RWPE2 (cell line): ENCODE measurements at regions not wholly inside any gene's neighbourhood (a gene's known extent, or its start where the extent isn't known, plus 50 kb on each side); places are given as distances from the start of the nearest gene placed in this dataset.

Experiments used
- ATAC-seq: fragments of 200-7000 bp; cut with Tn5 transposase; 3 replicates; pipeline ENCODE4 v1.9.1; 2021; ENCODE audit warnings: low read depth
- DNase-seq: peaks from one replicate; pipeline ENCODE4 v3.0.0-alpha.2; 2020; ENCODE audit warnings: low spot score
- H3K27ac ChIP-seq: fragments of 450-650 bp; 2 replicates; pipeline ENCODE4 v1.5.1; 2017; ENCODE audit warnings: mild to moderate bottlenecking; ENCODE audit not compliant: poor library complexity, severe bottlenecking
- H3K27me3 ChIP-seq: fragments of 250-450 bp; sonication (Bioruptor Pico); 2 replicates; pipeline ENCODE4 v1.5.1; 2021; ENCODE audit warnings: mild to moderate bottlenecking, moderate library complexity; ENCODE audit not compliant: insufficient read depth, poor library complexity, severe bottlenecking
- H3K36me3 ChIP-seq: fragments of 250-450 bp; sonication (Bioruptor Pico); 2 replicates; pipeline ENCODE4 v1.5.1; 2020; ENCODE audit warnings: low read depth, mild to moderate bottlenecking, moderate library complexity
- H3K4me1 ChIP-seq: fragments of 250-450 bp; sonication (Bioruptor Pico); 2 replicates; pipeline ENCODE4 v1.5.1; 2021; ENCODE audit warnings: mild to moderate bottlenecking, moderate library complexity; ENCODE audit not compliant: insufficient read depth, poor library complexity, severe bottlenecking
- H3K4me3 ChIP-seq: fragments of 250-450 bp; sonication (Bioruptor Pico); 2 replicates; pipeline ENCODE4 v1.5.1; 2021; ENCODE audit warnings: mild to moderate bottlenecking, moderate library complexity; ENCODE audit not compliant: severe bottlenecking
- H3K9me3 ChIP-seq: fragments of 250-450 bp; sonication (Bioruptor Pico); 2 replicates; pipeline ENCODE4 v1.5.1; 2021; ENCODE audit warnings: mild to moderate bottlenecking, moderate library complexity; ENCODE audit not compliant: severe bottlenecking
- CTCF ChIP-seq: fragments of 450-650 bp; IDR thresholded peaks from one replicate; pipeline ENCODE4 v1.5.1; 2017; ENCODE audit warnings: mild to moderate bottlenecking, moderate library complexity; ENCODE audit not compliant: poor library complexity, severe bottlenecking

- Histone ChIP-seq H3K9me3 (no peaks in the 10 kb centered on the region), H3K4me3 (no peak overlapping the region), H3K4me1 (no peaks in the 10 kb centered on the region), H3K27ac (no peak overlapping the region), H3K27me3 (no peaks in the 10 kb centered on the region), H3K36me3 (no peaks in the 10 kb centered on the region)
- no peak for ATAC-seq
- no peak for TF ChIP-seq CTCF
- no peak for DNase-seq
These were observed 723.1 kb upstream of the KIRREL3 start for GRCh38 chr11:127723714-127724113.

- Histone ChIP-seq H3K4me3 (no peak overlapping the region), H3K27ac (no peak overlapping the region), H3K4me1 (no peaks in the 10 kb centered on the region), H3K36me3 (no peaks in the 10 kb centered on the region), H3K9me3 (no peaks in the 10 kb centered on the region), H3K27me3 (no peaks in the 10 kb centered on the region)
- ATAC-seq = no peak
- no peak for TF ChIP-seq CTCF
- no peak for DNase-seq
These were observed 712.7 kb upstream of the KIRREL3 start for GRCh38 chr11:127713226-127713625.

GRCh38 chr11:127711748-127712147 lies 711.2 kb upstream of the KIRREL3 start:
- H3K27ac ChIP-seq = no peak overlapping the region
- ATAC-seq = no peak
- no peaks in the 10 kb centered on the region for H3K9me3 ChIP-seq
- no peak for DNase-seq
- no peak for TF ChIP-seq CTCF
- no peaks in the 10 kb centered on the region for H3K27me3 ChIP-seq
- no peak overlapping the region for H3K4me3 ChIP-seq
- H3K4me1 ChIP-seq = no peaks in the 10 kb centered on the region
- H3K36me3 ChIP-seq = no peaks in the 10 kb centered on the region

GRCh38 chr11:127710831-127711230 lies 710.3 kb upstream of the KIRREL3 start:
- ATAC-seq (no peak), DNase-seq (no peak)
- Histone ChIP-seq H3K4me1 (no peaks in the 10 kb centered on the region), H3K27ac (no peak overlapping the region), H3K9me3 (no peaks in the 10 kb centered on the region), H3K27me3 (no peaks in the 10 kb centered on the region), H3K36me3 (no peaks in the 10 kb centered on the region), H3K4me3 (no peak overlapping the region)
- TF ChIP-seq CTCF = no peak

GRCh38 chr11:127709960-127710359 lies 709.4 kb upstream of the KIRREL3 start:
- no peak for TF ChIP-seq CTCF
- Histone ChIP-seq H3K27ac (no peak overlapping the region), H3K27me3 (no peaks in the 10 kb centered on the region), H3K36me3 (no peaks in the 10 kb centered on the region), H3K4me1 (no peaks in the 10 kb centered on the region), H3K4me3 (no peak overlapping the region), H3K9me3 (no peaks in the 10 kb centered on the region)
- ATAC-seq (0 out of 3 replicates have a peak, but pooled peaks have one; percentile 46), DNase-seq (no peak)
